HepG2 (cell line): ENCODE measurements at regions not wholly inside any gene's neighbourhood (a gene's known extent, or its start where the extent isn't known, plus 50 kb on each side); places are given as distances from the start of the nearest gene placed in this dataset.

ENCODE experiments used
- USF2 ChIP-seq, 2 experiments: sonication (generic) in 1 of 2; formaldehyde crosslinking in 1 of 2; IDR thresholded peaks; 2 replicates each; pipeline versions ENCODE4 v1.5.1 to v1.6.1; 2011 to 2020; ENCODE audit warnings: borderline replicate concordance in 1 of 2, low read depth in 1 of 2, low read length in 1 of 2, mild to moderate bottlenecking in 1 of 2, missing genetic modification reagents in 1 of 2, moderate library complexity in 1 of 2
- ZBTB33 ChIP-seq: sonication (generic); formaldehyde crosslinking; IDR thresholded peaks from 2 replicates; pipeline ENCODE4 v1.4.0; 2020; ENCODE audit warnings: missing genetic modification reagents
- ZKSCAN5 ChIP-seq: sonication (generic); formaldehyde crosslinking; IDR thresholded peaks from 2 replicates; pipeline ENCODE4 v1.5.1; 2020; ENCODE audit warnings: mild to moderate bottlenecking, missing genetic modification reagents

- TF ChIP-seq ZBTB33 (CRISPR knock-in tag), result no peak
- TF ChIP-seq ZKSCAN5 (CRISPR knock-in tag), result no peak
- TF ChIP-seq USF2 (IDR thresholded peaks at IDR 0.05; ENCODE audit: low read depth, low read length), result no peak
- TF ChIP-seq USF2 (CRISPR knock-in tag; IDR thresholded peaks at IDR 0.05; ENCODE audit: borderline replicate concordance), result no peak
Observed at GRCh38 chr18:38052879-38053590, 487.4 kb upstream of the CELF4 start.
